ENCODE measurements at regions not wholly inside any gene's neighbourhood (a gene's known extent, or its start where the extent isn't known, plus 50 kb on each side); places are given as distances from the start of the nearest gene placed in this dataset.

- TF ChIP-seq, protein P1, sequence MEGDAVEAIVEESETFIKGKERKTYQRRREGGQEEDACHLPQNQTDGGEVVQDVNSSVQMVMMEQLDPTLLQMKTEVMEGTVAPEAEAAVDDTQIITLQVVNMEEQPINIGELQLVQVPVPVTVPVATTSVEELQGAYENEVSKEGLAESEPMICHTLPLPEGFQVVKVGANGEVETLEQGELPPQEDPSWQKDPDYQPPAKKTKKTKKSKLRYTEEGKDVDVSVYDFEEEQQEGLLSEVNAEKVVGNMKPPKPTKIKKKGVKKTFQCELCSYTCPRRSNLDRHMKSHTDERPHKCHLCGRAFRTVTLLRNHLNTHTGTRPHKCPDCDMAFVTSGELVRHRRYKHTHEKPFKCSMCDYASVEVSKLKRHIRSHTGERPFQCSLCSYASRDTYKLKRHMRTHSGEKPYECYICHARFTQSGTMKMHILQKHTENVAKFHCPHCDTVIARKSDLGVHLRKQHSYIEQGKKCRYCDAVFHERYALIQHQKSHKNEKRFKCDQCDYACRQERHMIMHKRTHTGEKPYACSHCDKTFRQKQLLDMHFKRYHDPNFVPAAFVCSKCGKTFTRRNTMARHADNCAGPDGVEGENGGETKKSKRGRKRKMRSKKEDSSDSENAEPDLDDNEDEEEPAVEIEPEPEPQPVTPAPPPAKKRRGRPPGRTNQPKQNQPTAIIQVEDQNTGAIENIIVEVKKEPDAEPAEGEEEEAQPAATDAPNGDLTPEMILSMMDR (optimal IDR thresholded peaks at IDR 0.05 in 1 of 3, IDR thresholded peaks at IDR 0.05 in 1 of 3, conservative IDR thresholded peaks at IDR 0.05 in 1 of 3; ENCODE audit: extremely low read depth in 1 of 3, insufficient read depth in 2 of 3, low read length in 3 of 3) = no peak
- TF ChIP-seq EZH2 (IDR thresholded peaks at IDR 0.05; ENCODE audit: low read length) = no peak
Observed at GRCh38 chrX:52261125-52261462, 76.4 kb downstream of the MAGED4 start.
